ENCODE measurements at regions not wholly inside any gene's neighbourhood (a gene's known extent, or its start where the extent isn't known, plus 50 kb on each side); places are given as distances from the start of the nearest gene placed in this dataset.

GRCh38 chr4:59969909-59970308, 1230.2 kb upstream of the ADGRL3 start:
- H3K36me3 ChIP-seq (ENCODE audit: insufficient read depth) = no peaks in the 10 kb centered on the region
- DNase-seq (ENCODE audit: low spot score) (no peak), ATAC-seq (no peak)
- H3K9me2 ChIP-seq (ENCODE audit: insufficient read depth) = no peaks in the 10 kb centered on the region
- H3F3A ChIP-seq (replicated peaks; ENCODE audit: low read depth) = no peaks in the 10 kb centered on the region
- H3K4me2 ChIP-seq = no peak overlapping the region
- no peak overlapping the region for H2AFZ ChIP-seq
- H3K27me3 ChIP-seq (ENCODE audit: insufficient read depth) = no peaks in the 10 kb centered on the region
- H3K27ac Mint-ChIP-seq = no peak overlapping the region
- H4K20me1 ChIP-seq (replicated peaks; ENCODE audit: insufficient read depth) = no peaks in the 10 kb centered on the region
- no peaks in the 10 kb centered on the region for H3K9me3 Mint-ChIP-seq
- no peaks in the 10 kb centered on the region for H3K36me3 Mint-ChIP-seq (ENCODE audit: low read depth)
- no peak overlapping the region for H3K4me3 Mint-ChIP-seq
- H3K27ac ChIP-seq (ENCODE audit: low read depth) = no peak overlapping the region
- H3K4me1 Mint-ChIP-seq = peaks cover 4% of the 10 kb centered on the region; the same call in 1 of the 3 replicates
- no peaks in the 10 kb centered on the region for H3K79me2 ChIP-seq (replicated peaks; ENCODE audit: insufficient read depth)
- no peak overlapping the region for H3K4me3 ChIP-seq
- TF ChIP-seq EZH2 (IDR thresholded peaks at IDR 0.05; ENCODE audit: low read depth, unreplicated experiment) (no peak), JUNB (IDR thresholded peaks at IDR 0.05; ENCODE audit: unreplicated experiment) (no peak)
- H3K4me1 ChIP-seq (ENCODE audit: insufficient read depth) = no peaks in the 10 kb centered on the region
- no peaks in the 10 kb centered on the region for H3K27me3 Mint-ChIP-seq (ENCODE audit: insufficient read depth, low read depth, poor library complexity)

GRCh38 chr4:59971952-59972351, 1228.2 kb upstream of the ADGRL3 start:
- Mint-ChIP-seq H3K4me3 (no peak overlapping the region), H3K27me3 (ENCODE audit: insufficient read depth, low read depth, poor library complexity) (no peaks in the 10 kb centered on the region), H3K4me1 (peaks cover 4% of the 10 kb centered on the region; the same call in 1 of the 3 replicates), H3K27ac (0 out of 2 replicates have a peak overlapping the region, but pooled peaks have one; percentile 33), H3K9me3 (no peaks in the 10 kb centered on the region), H3K36me3 (ENCODE audit: low read depth) (no peaks in the 10 kb centered on the region)
- Histone ChIP-seq H3K27me3 (ENCODE audit: insufficient read depth) (no peaks in the 10 kb centered on the region), H4K20me1 (replicated peaks; ENCODE audit: insufficient read depth) (no peaks in the 10 kb centered on the region), H3K27ac (ENCODE audit: low read depth) (no peak overlapping the region), H3K36me3 (ENCODE audit: insufficient read depth) (no peaks in the 10 kb centered on the region), H3K79me2 (replicated peaks; ENCODE audit: insufficient read depth) (no peaks in the 10 kb centered on the region), H3K9me2 (ENCODE audit: insufficient read depth) (no peaks in the 10 kb centered on the region), H3K4me1 (ENCODE audit: insufficient read depth) (no peaks in the 10 kb centered on the region), H3F3A (replicated peaks; ENCODE audit: low read depth) (no peaks in the 10 kb centered on the region), H3K4me3 (no peak overlapping the region), H3K4me2 (no peak overlapping the region), H2AFZ (no peak overlapping the region)
- DNase-seq (ENCODE audit: low spot score) = no peak
- TF ChIP-seq ZNF114 (CRISPR knock-in tag; IDR thresholded peaks at IDR 0.05) = no peak
- no peak for TF ChIP-seq ETS1 (IDR thresholded peaks at IDR 0.05)
- no peak for TF ChIP-seq CTCF (conservative IDR thresholded peaks at IDR 0.05; ENCODE audit: low read depth in 2 of 2)
- TF ChIP-seq ZNF331 (CRISPR knock-in tag; IDR thresholded peaks at IDR 0.05; ENCODE audit: low read depth) = no peak
- no peak for TF ChIP-seq STAT1 (IDR thresholded peaks at IDR 0.05; ENCODE audit: unreplicated experiment)
- no peak for TF ChIP-seq NANOG (IDR thresholded peaks at IDR 0.05; ENCODE audit: borderline replicate concordance)
- no peak for TF ChIP-seq EZH2phosphoT487 (IDR thresholded peaks at IDR 0.05; ENCODE audit: unreplicated experiment)
- no peak for ATAC-seq
